ENCODE measurements at regions not wholly inside any gene's neighbourhood (a gene's known extent, or its start where the extent isn't known, plus 50 kb on each side); places are given as distances from the start of the nearest gene placed in this dataset.

DNA sequence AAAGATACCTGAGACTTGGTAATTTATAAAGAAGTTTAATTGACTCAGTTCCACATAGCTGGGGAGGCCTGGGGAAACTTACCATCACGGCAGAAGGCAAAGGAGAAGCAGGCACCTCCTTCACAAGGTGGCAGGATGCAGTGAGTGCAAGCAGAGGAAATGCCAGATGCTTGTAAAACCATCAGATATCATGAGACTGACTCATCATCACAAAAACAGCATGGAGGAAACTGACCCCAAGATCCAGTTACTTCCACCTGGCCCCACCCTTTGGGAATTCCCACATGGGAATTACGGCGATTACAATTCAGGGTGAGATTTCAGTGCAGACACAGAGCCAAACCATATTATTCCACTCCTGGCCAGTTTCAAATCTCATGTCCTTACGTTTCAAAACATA is 514.7 kb upstream of the SPANXN1 start:
- TF ChIP-seq, protein P1, sequence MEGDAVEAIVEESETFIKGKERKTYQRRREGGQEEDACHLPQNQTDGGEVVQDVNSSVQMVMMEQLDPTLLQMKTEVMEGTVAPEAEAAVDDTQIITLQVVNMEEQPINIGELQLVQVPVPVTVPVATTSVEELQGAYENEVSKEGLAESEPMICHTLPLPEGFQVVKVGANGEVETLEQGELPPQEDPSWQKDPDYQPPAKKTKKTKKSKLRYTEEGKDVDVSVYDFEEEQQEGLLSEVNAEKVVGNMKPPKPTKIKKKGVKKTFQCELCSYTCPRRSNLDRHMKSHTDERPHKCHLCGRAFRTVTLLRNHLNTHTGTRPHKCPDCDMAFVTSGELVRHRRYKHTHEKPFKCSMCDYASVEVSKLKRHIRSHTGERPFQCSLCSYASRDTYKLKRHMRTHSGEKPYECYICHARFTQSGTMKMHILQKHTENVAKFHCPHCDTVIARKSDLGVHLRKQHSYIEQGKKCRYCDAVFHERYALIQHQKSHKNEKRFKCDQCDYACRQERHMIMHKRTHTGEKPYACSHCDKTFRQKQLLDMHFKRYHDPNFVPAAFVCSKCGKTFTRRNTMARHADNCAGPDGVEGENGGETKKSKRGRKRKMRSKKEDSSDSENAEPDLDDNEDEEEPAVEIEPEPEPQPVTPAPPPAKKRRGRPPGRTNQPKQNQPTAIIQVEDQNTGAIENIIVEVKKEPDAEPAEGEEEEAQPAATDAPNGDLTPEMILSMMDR (conservative IDR thresholded peaks at IDR 0.05 in 1 of 2, IDR thresholded peaks at IDR 0.05 in 1 of 2; ENCODE audit: low read depth in 1 of 2, low read length in 2 of 2), result no peak
- no peak for TF ChIP-seq EZH2 (IDR thresholded peaks at IDR 0.05; ENCODE audit: low read length, missing control alignments)

Data from fibroblast of lung (primary cell).